Uterus (tissue), 3 donors: ENCODE measurements at regions not wholly inside any gene's neighbourhood (a gene's known extent, or its start where the extent isn't known, plus 50 kb on each side); places are given as distances from the start of the nearest gene placed in this dataset.

Experiments used
- DNase-seq, 2 donors: peaks; one replicate each; pipeline ENCODE4 v3.0.0-alpha.2; 2019 to 2020
- H3K27ac ChIP-seq, 2 donors: fragments of 200-600 bp; sonication (generic); 1 replicate in 1 of 2; 2 replicates in 1 of 2; pipeline ENCODE4 v1.5.1; 2016 to 2018
- H3K27me3 ChIP-seq, 2 donors: fragments of 200-600 bp; sonication (generic); one replicate each; pipeline ENCODE4 v1.5.1; 2018 to 2019; ENCODE audit warnings: control low read depth in 1 of 2
- H3K36me3 ChIP-seq, 2 donors: fragments of 200-600 bp; sonication (generic); one replicate each; pipeline ENCODE4 v1.5.1; 2019; ENCODE audit warnings: control low read depth in 1 of 2
- H3K4me1 ChIP-seq, 2 donors: fragments of 200-600 bp; sonication (generic); one replicate each; pipeline ENCODE4 v1.5.1; 2018 to 2019; ENCODE audit warnings: control low read depth in 1 of 2
- H3K4me3 ChIP-seq, 2 donors: fragments of 200-600 bp; sonication (generic); 1 replicate in 1 of 2; 2 replicates in 1 of 2; pipeline ENCODE4 v1.5.1; 2018 to 2019; ENCODE audit warnings: mild to moderate bottlenecking in 1 of 2
- H3K9me3 ChIP-seq, 2 donors: fragments of 200-600 bp; sonication (generic); one replicate each; pipeline ENCODE4 v1.5.1; 2019; ENCODE audit warnings: control low read depth in 1 of 2
- CTCF ChIP-seq, 4 experiments: fragments of 200-600 bp in 2 of 4; fragments of 450-650 bp in 2 of 4; sonication (generic) in 2 of 4; IDR thresholded peaks; one replicate each; pipeline ENCODE4 v1.5.1; 2016 to 2019; ENCODE audit warnings: antibody characterized with exemption in 4 of 4, mild to moderate bottlenecking in 2 of 4, moderate library complexity in 1 of 4
- POLR2A ChIP-seq, 2 donors: fragments of 450-650 bp; IDR thresholded peaks; one replicate each; pipeline ENCODE4 v1.6.1; 2016; ENCODE audit warnings: antibody characterized with exemption in 2 of 2, mild to moderate bottlenecking in 1 of 2, moderate library complexity in 1 of 2
- intact Hi-C: fragments of 100-400 bp; cut with DNase I; formaldehyde crosslinking; loops from one replicate; pipeline ENCODE4 v1.15.1; 2023; ENCODE audit warnings: low total_unique reads
- donor health status: DM: yes; HTN: yes; CAD: no.

- H3K9me3 ChIP-seq: no peaks in the 10 kb centered on the region
- no peaks in the 10 kb centered on the region for H3K36me3 ChIP-seq
- H3K27me3 ChIP-seq: no peaks in the 10 kb centered on the region
- DNase-seq: no peak
- no peak overlapping the region for H3K27ac ChIP-seq
- intact Hi-C loops: no loop called here
- no peaks in the 10 kb centered on the region for H3K4me1 ChIP-seq
- no peak overlapping the region for H3K4me3 ChIP-seq
- TF ChIP-seq POLR2A (IDR thresholded peaks at IDR 0.05) (no peak), CTCF (IDR thresholded peaks at IDR 0.05) (no peak)
Measured at GRCh38 chr6:149194820-149195558, 122.5 kb upstream of the TAB2 start.

GRCh38 chr6:149196091-149196490 lies 121.4 kb upstream of the TAB2 start:
- no peak for DNase-seq
- TF ChIP-seq CTCF (IDR thresholded peaks at IDR 0.05): no peak
- TF ChIP-seq POLR2A (IDR thresholded peaks at IDR 0.05): no peak
- H3K4me3 ChIP-seq: no peak overlapping the region
- intact Hi-C loops: no loop called here
- H3K27ac ChIP-seq: no peak overlapping the region
- H3K27me3 ChIP-seq: no peaks in the 10 kb centered on the region
- no peaks in the 10 kb centered on the region for H3K4me1 ChIP-seq
- no peaks in the 10 kb centered on the region for H3K36me3 ChIP-seq
- H3K9me3 ChIP-seq: no peaks in the 10 kb centered on the region

GRCh38 chr6:149197482-149197881 lies 120.0 kb upstream of the TAB2 start:
- H3K4me3 ChIP-seq: no peak overlapping the region
- H3K27ac ChIP-seq: no peak overlapping the region
- no peaks in the 10 kb centered on the region for H3K9me3 ChIP-seq
- TF ChIP-seq POLR2A (IDR thresholded peaks at IDR 0.05) (no peak), CTCF (IDR thresholded peaks at IDR 0.05) (no peak)
- no peaks in the 10 kb centered on the region for H3K4me1 ChIP-seq
- no peaks in the 10 kb centered on the region for H3K27me3 ChIP-seq
- intact Hi-C loops: no loop called here
- DNase-seq: no peak
- no peaks in the 10 kb centered on the region for H3K36me3 ChIP-seq

GRCh38 chr6:149198265-149198664 lies 119.2 kb upstream of the TAB2 start:
- DNase-seq: no peak
- TF ChIP-seq POLR2A (IDR thresholded peaks at IDR 0.05) (no peak), CTCF (IDR thresholded peaks at IDR 0.05) (no peak)
- Histone ChIP-seq H3K27me3 (no peaks in the 10 kb centered on the region), H3K9me3 (no peaks in the 10 kb centered on the region), H3K4me1 (no peaks in the 10 kb centered on the region), H3K36me3 (no peaks in the 10 kb centered on the region), H3K27ac (no peak overlapping the region), H3K4me3 (no peak overlapping the region)
- intact Hi-C loops: no loop called here

GRCh38 chr6:149200282-149200945 lies 117.1 kb upstream of the TAB2 start:
- no peak for DNase-seq
- no peak overlapping the region for H3K4me3 ChIP-seq
- no peaks in the 10 kb centered on the region for H3K9me3 ChIP-seq
- H3K4me1 ChIP-seq: no peaks in the 10 kb centered on the region
- no peaks in the 10 kb centered on the region for H3K27me3 ChIP-seq
- H3K36me3 ChIP-seq: no peaks in the 10 kb centered on the region
- H3K27ac ChIP-seq: no peak overlapping the region
- no peak for TF ChIP-seq CTCF (IDR thresholded peaks at IDR 0.05)
- intact Hi-C loops: no loop called here
